OCI-LY7 (cell line): ENCODE measurements at regions not wholly inside any gene's neighbourhood (a gene's known extent, or its start where the extent isn't known, plus 50 kb on each side); places are given as distances from the start of the nearest gene placed in this dataset.

Experiments used
- CTCF ChIP-seq: fragments of 200-600 bp; sonication (generic); conservative IDR thresholded peaks from 2 replicates; pipeline ENCODE4 v1.5.1; 2014; ENCODE audit warnings: mild to moderate bottlenecking, antibody characterized with exemption, low read length, moderate library complexity, mixed read lengths
- EZH2phosphoT487 ChIP-seq: fragments of 200-600 bp; sonication (generic); IDR thresholded peaks from 2 replicates; pipeline ENCODE4 v1.6.1; 2018; ENCODE audit warnings: low read depth, borderline replicate concordance, mild to moderate bottlenecking, mixed run types, antibody characterized with exemption, low read length, moderate library complexity, mixed read lengths

DNA sequence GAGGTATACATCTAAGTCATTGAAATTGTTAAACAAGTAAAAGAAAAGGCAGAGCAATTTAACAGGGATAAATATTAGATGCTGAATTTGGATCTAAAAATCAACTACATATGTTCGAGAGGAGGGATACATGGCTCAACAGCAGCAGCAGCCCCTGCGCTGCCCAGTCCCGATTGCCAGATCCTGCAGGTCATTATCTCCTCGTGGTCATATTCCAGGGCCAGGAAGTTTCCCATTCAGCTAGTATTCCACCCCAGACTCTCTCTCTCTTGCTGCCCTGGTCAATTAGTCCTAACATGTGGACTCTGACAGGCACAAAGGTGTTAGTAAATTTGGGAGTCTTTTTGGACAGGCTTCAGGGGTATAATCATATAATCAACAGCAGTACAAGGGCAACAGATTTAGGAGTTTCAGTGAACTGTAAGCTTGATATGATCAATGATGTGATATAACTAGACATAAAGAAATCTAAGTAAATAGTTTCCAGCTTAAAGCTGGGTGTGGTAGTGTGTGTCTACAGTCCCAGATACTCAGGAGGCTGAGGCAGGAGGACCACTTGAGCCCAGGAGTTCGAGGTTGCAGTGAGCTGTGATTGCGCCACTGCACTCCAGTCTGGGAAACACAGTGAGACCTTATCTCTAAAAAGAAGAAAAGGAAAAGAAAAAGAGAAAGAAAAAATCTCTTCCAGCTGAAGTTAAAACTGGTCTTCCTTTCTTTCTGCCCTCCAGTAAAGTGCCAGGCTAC is 96.5 kb upstream of the MED13 start:
- TF ChIP-seq CTCF (no peak), EZH2phosphoT487 (no peak)
